SK-N-MC (cell line): ENCODE measurements at regions not wholly inside any gene's neighbourhood (a gene's known extent, or its start where the extent isn't known, plus 50 kb on each side); places are given as distances from the start of the nearest gene placed in this dataset.

ENCODE experiments used
- EZH2 ChIP-seq: fragments of 200-600 bp; sonication (generic); IDR thresholded peaks from one replicate; pipeline ENCODE4 v1.6.1; 2017; ENCODE audit warnings: antibody characterized with exemption
- POLR2AphosphoS5 ChIP-seq: IDR thresholded peaks from 2 replicates; pipeline ENCODE4 v1.6.1; 2012; ENCODE audit warnings: mild to moderate bottlenecking, low read depth, low read length, borderline replicate concordance

- TF ChIP-seq EZH2 (no peak), POLR2AphosphoS5 (no peak)
Measured at GRCh38 chr10:2744547-2745200, 322.7 kb upstream of the PFKP start.
